ENCODE measurements at regions not wholly inside any gene's neighbourhood (a gene's known extent, or its start where the extent isn't known, plus 50 kb on each side); places are given as distances from the start of the nearest gene placed in this dataset.
"Not testable (repeated sequence)": the region's sequence is repeated elsewhere in the genome, so short reads cannot be mapped to it uniquely, and the experiment has no call there.

DNA sequence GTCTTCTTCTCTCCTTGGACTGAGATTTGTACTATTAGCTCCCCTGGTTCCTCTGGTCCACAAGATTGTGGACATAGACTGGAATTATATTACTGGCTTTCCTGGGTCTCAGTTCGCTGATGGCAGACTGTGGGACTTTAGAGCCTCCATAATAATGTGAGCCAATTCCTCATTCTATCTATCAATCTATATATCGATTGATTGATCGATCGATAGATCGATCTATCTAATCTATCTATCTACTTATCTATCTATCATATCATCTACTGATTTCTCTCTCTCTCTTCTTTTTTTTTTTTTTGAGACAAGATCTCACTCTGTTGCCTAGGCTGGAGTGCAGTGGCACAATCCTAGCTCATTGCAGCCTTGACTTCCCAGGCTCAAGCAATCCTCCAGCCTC, 51.5 kb upstream of the DDR1 start:
- no peak for DNase-seq

DNA sequence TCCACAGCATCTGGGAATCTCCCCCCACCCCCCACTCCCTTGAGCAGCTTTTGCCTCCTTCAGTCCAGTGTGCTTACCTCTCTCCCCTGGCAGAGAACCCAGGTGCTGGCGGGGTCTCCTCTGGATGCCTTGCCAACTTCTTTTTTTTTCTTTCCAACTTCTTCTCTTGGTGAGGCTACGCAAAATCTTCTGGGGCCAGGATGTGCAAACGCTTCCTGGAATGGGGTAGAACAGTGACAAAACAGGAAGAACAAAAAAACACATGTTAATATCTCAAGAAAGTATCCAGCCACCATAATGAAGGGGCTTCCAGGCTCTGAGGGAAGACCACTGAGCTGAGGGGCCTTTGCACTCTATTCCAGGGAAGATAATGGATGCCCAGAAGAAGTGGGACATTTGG, 53.9 kb upstream of the DDR1 start:
- peak; percentile 40 for DNase-seq

DNA sequence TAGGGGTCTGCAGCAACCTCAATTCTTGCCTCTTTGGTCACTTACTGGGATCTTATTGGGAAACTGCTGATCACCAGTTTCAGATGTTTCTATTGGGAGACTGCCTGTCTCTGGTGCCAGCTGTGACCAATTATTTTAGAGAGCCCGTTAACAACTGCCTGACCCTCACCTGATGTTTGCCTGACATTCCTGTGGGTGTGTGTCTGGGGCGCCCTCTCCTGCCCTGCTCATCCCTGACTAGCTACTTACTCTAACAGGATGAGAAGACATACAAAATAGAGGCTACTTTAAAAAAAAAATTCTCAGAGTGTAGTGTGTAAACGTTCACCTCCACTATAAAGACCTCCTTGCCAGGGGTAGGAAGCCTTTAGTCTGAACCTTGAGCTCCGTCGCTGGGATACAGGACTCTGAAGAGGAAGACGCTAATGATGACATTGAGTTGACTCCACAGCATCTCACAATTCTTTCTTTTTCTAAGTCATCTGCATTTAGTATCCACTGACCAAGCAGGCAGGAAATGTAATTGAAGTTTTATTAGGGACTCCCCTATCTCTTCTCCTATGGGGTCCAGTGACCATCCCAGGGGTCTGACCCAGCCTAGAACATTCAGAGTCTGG, 54.6 kb upstream of the DDR1 start:
- DNase-seq: peak; percentile 46

- no peak for DNase-seq
Measured at GRCh38 chr6:30829033-30829432, 55.3 kb upstream of the DDR1 start.

DNA sequence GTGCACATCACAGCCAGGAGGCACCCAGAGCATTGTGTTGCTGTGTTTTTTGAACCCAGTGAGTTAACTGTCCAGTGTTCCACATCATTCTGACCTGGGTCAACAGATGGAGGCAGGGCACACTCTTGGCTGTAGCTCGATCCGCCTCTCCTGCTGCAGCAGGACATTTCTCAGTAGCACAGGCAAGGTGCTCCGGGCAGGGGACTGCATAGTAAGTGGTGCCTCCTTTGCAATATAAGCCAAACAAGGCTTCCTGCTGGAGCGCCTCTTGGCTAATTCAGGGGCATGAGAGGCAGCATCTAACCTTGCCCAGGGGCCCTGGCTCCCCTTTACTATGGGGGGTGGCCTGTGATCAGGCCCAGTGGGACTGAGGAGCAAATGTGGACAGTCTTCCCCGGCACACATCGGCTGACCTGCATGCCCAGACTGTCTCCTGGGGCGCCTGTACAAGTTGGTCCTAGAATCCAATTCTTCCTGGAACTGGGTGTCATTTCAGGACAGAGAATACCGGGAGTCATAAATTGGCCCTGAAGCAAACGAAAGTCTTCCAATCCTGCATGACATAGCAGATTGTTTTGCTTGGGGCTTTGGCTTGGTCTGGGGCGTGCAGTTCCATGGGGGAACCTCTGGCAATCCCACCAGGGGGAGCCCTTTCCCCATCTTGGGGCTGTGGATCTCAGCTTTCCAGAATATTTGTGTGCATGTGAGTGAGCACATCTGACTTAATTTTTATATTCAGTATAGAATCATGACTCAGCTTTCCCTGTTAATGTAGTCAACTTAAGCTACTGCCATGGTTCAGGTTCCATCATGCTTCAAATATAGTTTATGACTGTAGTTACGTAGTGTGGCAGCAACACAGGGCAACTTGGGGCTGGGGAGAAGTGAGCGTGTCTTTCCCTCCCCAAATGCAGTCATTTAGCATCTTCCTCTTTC, 56.0 kb upstream of the DDR1 start:
- DNase-seq: peak; percentile 90

DNA sequence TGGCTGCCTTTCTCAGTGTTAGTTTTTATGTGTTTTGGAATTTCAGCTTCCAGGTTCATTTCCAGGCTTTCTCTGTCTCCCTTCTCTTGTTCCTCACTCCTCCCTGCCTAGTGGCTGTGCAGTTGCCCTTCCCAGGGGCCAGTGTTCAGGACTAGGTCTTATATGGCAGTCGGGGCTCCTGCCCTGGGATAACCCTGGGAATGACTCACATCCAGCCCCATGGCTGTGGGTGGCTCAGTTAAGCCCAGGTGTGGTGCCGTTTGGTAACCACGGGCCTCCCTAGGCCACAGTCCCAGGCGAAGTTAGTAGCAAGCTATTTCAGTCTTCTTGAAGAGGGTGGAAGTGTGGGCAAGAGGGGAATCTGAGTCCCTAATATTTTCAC, 57.4 kb upstream of the DDR1 start:
- DNase-seq: peak; percentile 19

DNA sequence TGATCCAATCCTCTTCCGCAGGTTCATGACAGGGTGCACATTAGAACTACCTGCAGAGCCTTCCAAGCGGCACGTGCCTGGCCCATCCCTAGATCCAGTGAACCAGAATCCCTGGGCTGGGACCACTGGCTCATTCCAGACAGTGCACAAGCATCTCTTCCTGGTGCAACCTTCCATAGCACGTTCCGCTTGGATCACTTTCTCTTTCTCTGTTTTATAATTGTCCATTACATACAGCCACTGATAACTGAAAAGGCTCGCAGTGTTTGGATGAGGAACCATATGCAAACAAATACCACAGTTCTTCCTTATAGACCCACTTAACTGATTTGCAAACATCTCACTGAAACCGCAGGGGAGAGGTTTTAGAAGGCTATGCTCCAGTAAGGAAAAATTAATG, 59.6 kb upstream of the DDR1 start:
- no peak for DNase-seq

DNA sequence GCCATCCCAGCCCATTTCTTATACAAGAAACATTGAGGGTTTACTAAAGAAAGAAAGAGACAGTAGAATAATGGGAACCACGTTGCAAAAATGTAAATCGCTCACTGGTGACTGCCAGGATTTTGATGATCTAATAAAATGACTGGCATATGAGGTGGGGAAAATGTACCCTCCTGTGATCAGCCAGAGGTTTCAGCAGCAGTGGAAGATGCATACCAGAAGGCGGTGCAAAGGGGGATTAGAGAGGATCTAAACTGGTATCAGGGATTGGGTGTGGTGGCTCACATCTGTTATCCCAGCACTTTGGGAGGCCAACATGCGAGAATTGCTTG, 60.8 kb upstream of the DDR1 start:
- DNase-seq: no peak

- DNase-seq: no peak
Measured at GRCh38 chr6:30821862-30822784, 62.2 kb upstream of the DDR1 start.

GRCh38 chr6:30820193-30820592, 64.1 kb upstream of the DDR1 start:
- no peak for DNase-seq

GRCh38 chr6:30819297-30819917, 64.9 kb upstream of the DDR1 start:
- DNase-seq: peak; percentile 22

- no peak for DNase-seq
Measured at GRCh38 chr6:30818391-30818841, 65.9 kb upstream of the DDR1 start.

DNA sequence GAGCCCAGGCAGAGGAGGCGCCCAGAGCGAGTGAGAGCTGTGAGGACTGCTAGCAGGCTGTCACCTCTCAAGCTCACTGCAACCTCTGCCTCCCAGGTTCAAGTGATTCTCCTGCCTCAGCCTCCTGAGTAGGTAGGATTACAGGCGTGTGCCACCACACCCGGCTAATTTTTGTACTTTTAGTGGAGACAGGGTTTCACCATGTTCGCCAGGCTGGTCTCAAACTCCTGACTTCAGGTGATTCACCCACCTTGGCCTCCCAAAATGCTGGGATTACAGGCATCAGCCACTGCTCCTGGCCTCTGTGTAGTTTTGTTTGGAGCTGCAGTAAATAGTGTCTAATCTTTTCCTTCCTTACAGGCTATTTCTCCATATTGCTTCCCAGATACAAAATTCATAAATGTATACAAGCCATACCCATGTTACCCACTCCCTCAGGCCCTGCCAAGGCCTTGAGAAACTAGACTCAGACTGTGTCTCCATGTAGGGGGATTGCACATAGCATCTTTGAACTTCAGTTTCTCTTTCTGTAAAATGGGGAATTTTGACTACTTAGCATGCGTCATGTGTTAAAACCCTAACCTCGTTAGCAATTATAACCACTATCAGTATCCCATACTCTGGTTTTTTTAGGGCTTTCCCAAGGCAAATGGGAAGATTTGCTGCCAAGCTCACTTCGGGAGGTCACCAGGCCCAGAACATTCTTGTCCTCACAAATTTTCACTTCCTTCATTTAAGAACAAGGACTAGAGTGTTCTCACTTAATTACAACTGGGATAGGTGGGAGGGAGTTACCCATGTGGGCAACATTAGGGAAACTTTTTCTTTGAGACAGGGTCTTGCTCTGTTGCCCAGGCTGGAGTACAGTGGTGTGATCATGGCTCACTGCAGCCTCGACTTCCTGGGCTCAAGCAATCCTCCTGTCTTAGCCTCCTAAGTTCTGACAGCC, 67.3 kb upstream of the DDR1 start:
- DNase-seq: no peak

- DNase-seq: not testable (repeated sequence)
Measured at GRCh38 chr6:30816296-30816695, 68.0 kb upstream of the DDR1 start.

DNA sequence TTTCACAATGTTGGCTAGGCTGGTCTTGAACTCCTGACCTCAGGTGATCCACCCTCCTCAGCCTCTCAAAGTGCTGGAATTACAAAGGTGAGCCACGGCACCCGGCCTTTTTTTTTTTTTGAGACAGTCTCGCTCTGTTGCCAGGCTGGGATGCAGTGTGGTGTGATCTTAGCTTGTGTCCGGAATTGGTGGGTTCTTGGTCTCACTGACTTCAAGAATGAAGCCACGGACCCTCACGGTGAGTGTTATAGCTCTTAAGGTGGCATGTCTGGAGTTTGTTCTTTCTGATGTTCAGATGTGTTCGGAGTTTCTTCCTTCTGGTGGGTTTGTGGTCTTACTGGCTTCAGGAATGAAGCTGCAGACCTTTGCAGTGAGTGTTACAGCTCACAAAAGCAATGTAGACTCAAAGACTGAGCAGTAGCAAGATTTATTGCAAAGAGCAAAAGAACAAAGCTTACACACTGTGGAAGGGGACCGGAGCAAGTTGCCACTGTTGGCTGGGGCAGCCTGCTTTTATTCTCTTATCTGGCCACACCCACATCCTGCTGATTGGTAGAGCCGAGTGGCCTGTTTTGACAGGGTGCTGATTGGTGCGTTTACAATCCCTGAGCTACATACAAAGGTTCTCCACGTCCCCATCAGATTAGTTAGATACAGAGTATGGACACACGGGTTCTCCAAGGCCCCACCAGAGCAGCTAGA, 69.1 kb upstream of the DDR1 start:
- not testable (repeated sequence) for DNase-seq

DNA sequence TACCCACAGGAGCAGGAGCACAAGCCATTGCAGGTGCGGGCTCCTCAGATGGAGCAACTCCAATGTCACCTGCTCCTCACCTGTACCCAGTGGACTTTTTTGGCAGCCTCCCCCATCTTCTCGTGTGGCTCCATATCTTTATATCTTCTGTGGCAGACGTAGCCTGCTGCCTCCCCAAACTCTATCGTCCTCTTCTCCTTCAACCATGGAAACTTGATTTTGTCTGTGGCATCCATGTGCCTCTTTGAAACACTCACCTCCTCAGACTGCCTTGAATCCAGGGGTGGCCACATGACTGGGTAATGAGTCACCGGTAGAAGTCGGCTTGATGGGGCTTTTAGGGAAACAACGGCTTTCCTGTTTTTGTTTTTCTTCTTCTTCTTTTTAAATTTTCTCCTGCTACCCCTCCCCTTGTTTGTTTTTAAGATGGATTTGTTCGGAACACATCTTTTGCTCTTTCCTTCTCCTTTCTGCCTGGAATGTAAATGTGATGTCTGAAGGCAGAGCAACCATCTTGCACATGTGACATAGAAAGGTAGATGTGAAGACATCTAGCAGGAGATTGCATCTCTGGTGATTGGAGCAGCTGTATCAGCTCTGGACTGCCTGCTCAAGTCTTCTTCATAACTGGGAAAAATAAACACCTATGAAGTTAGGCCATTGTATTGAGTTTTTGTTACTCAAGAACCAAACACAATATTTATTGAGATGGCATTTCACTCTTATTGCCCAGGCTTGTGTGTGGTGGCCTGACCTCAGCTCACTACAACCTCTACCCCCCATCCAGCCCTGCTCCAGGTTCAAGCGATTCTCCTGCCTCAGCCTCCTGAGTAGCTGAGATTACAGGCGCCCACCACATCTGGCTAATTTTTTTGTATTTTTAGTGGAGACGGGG, 69.9 kb upstream of the DDR1 start:
- peak; percentile 69 for DNase-seq

- no peak for DNase-seq
Measured at GRCh38 chr6:30813631-30814145, 69.3 kb upstream of the IER3 start.

GRCh38 chr6:30810813-30811339, 66.5 kb upstream of the IER3 start:
- peak; percentile 51 for DNase-seq

DNA sequence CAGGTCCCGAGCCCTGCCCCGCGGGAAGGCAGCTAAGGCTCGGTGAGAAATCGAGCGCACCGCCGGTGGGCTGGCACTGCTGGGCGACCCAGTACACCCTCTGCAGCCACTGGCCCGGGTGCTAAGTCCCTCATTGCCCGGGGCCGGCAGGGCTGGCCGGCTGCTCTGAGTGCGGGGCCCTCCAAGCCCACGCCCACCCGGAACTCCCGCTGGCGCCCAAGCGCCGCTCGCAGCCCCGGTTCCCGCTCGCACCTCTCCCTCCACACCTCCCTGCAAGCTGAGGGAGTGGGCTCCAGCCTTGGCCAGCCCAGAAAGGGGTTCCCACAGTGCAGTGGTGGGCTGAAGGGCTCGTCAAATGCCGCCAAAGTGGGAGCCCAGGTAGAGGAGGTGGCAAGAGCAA, 63.2 kb upstream of the IER3 start:
- not testable (repeated sequence) for DNase-seq

Measured in CD4-positive, alpha-beta T cell treated with Interleukin-17A for 4 hours (primary cell).